H9 (cell line): ENCODE measurements at regions not wholly inside any gene's neighbourhood (a gene's known extent, or its start where the extent isn't known, plus 50 kb on each side); places are given as distances from the start of the nearest gene placed in this dataset.

Experiments
- DNase-seq: peaks from one replicate; pipeline ENCODE4 v3.0.0-alpha.2; 2017
- H2AFZ ChIP-seq: one replicate; pipeline ENCODE4 v1.6.1; 2013; ENCODE audit warnings: mild to moderate bottlenecking, low read length, control low read depth, moderate library complexity
- H2AK5ac ChIP-seq: 2 replicates; pipeline ENCODE4 v1.6.1; 2013; ENCODE audit warnings: low read length, control low read depth, mixed read lengths; ENCODE audit not compliant: insufficient read length
- H2BK120ac ChIP-seq: one replicate; pipeline ENCODE4 v1.6.1; 2013; ENCODE audit warnings: low read depth, mild to moderate bottlenecking, low read length, control low read depth, inconsistent platforms; ENCODE audit not compliant: poor library complexity, severe bottlenecking
- H2BK12ac ChIP-seq: 2 replicates; pipeline ENCODE4 v1.6.1; 2013; ENCODE audit warnings: low read length, control low read depth, mixed read lengths, low read depth; ENCODE audit not compliant: insufficient read length
- H2BK15ac ChIP-seq: 2 replicates; pipeline ENCODE4 v1.6.1; 2013; ENCODE audit warnings: low read depth, low read length, control low read depth
- H2BK20ac ChIP-seq: one replicate; pipeline ENCODE4 v1.6.1; 2013; ENCODE audit warnings: low read depth, mild to moderate bottlenecking, low read length, control low read depth, inconsistent platforms; ENCODE audit not compliant: poor library complexity, severe bottlenecking
- H2BK5ac ChIP-seq: 2 replicates; pipeline ENCODE4 v1.6.1; 2013; ENCODE audit warnings: low read length, control low read depth, mixed read lengths; ENCODE audit not compliant: insufficient read length
- H3K14ac ChIP-seq: 2 replicates; pipeline ENCODE4 v1.6.1; 2013; ENCODE audit warnings: low read length, control low read depth; ENCODE audit not compliant: insufficient read depth
- H3K18ac ChIP-seq: 2 replicates; pipeline ENCODE4 v1.6.1; 2013; ENCODE audit warnings: low read depth, mild to moderate bottlenecking, mixed read lengths, low read length, control low read depth; ENCODE audit not compliant: insufficient read length
- H3K23ac ChIP-seq: 2 replicates; pipeline ENCODE4 v1.6.1; 2013; ENCODE audit warnings: low read length, control low read depth, mixed read lengths, low read depth; ENCODE audit not compliant: insufficient read length
- H3K23me2 ChIP-seq: 2 replicates; pipeline ENCODE4 v1.6.1; 2013; ENCODE audit warnings: low read depth, mild to moderate bottlenecking, mixed read lengths, low read length, control low read depth; ENCODE audit not compliant: insufficient read length, poor library complexity, severe bottlenecking
- H3K27ac ChIP-seq: 2 replicates; pipeline ENCODE4 v1.5.1; 2013; ENCODE audit warnings: low read length, control low read depth, mixed read lengths, low read depth; ENCODE audit not compliant: insufficient read length
- H3K27me3 ChIP-seq: 2 replicates; pipeline ENCODE4 v1.6.1; 2013; ENCODE audit warnings: low read length, control low read depth, inconsistent platforms; ENCODE audit not compliant: insufficient read depth
- H3K4ac ChIP-seq: 2 replicates; pipeline ENCODE4 v1.6.1; 2013; ENCODE audit warnings: low read depth, mild to moderate bottlenecking, control low read depth, inconsistent platforms, low read length, moderate library complexity
- H3K4me1 ChIP-seq: 2 replicates; pipeline ENCODE4 v1.6.1; 2013; ENCODE audit warnings: low read length, control low read depth, inconsistent platforms; ENCODE audit not compliant: insufficient read depth
- H3K4me2 ChIP-seq: 2 replicates; pipeline ENCODE4 v1.6.1; 2013; ENCODE audit warnings: low read length, control low read depth, mixed read lengths; ENCODE audit not compliant: insufficient read length, insufficient read depth
- H3K56ac ChIP-seq: 2 replicates; pipeline ENCODE4 v1.6.1; 2013; ENCODE audit warnings: low read depth, mild to moderate bottlenecking, mixed read lengths, low read length, control low read depth; ENCODE audit not compliant: insufficient read length
- H3K79me1 ChIP-seq: 2 replicates; pipeline ENCODE4 v1.6.1; 2013; ENCODE audit warnings: low read depth, mild to moderate bottlenecking, moderate library complexity, low read length, control low read depth, inconsistent platforms; ENCODE audit not compliant: insufficient read depth, poor library complexity, severe bottlenecking
- H3K79me2 ChIP-seq: 2 replicates; pipeline ENCODE4 v1.6.1; 2013; ENCODE audit warnings: low read length, control low read depth, inconsistent platforms; ENCODE audit not compliant: insufficient read depth
- H3K9ac ChIP-seq: 2 replicates; pipeline ENCODE4 v1.6.1; 2013; ENCODE audit warnings: low read length, control low read depth, mixed read lengths; ENCODE audit not compliant: insufficient read length; ENCODE audit errors: extremely low read depth
- H3K9me3 ChIP-seq: one replicate; pipeline ENCODE4 v1.6.1; 2013; ENCODE audit warnings: low read depth, low read length, inconsistent platforms; ENCODE audit not compliant: control insufficient read depth
- H3T11ph ChIP-seq: one replicate; pipeline ENCODE4 v1.6.1; 2013; ENCODE audit warnings: mild to moderate bottlenecking, low read length, control low read depth, inconsistent platforms
- H4K20me1 ChIP-seq: one replicate; pipeline ENCODE4 v1.6.1; 2013; ENCODE audit not compliant: control insufficient read depth, insufficient read length, insufficient read depth
- H4K5ac ChIP-seq: 2 replicates; pipeline ENCODE4 v1.6.1; 2013; ENCODE audit warnings: low read depth, mild to moderate bottlenecking, mixed read lengths, low read length, control low read depth; ENCODE audit not compliant: insufficient read length
- H4K8ac ChIP-seq: replicated peaks from 2 replicates; pipeline ENCODE4 v1.6.1; 2013; ENCODE audit warnings: low read length, control low read depth, mixed read lengths, low read depth; ENCODE audit not compliant: insufficient read length
- H4K91ac ChIP-seq: 2 replicates; pipeline ENCODE4 v1.6.1; 2013; ENCODE audit warnings: low read depth, mild to moderate bottlenecking, moderate library complexity, mixed read lengths, low read length, control low read depth; ENCODE audit not compliant: insufficient read length
- H3K27ac Mint-ChIP-seq, 3 experiments: 2 replicates in 2 of 3; 3 replicates in 1 of 3; pipeline ENCODE4 v1.8.0; 2020 to 2021; ENCODE audit warnings: mixed read lengths in 3 of 3, mild to moderate bottlenecking in 1 of 3, moderate library complexity in 1 of 3
- H3K27me3 Mint-ChIP-seq: 2 replicates; pipeline ENCODE4 v1.8.0; 2021; ENCODE audit warnings: low read depth, mild to moderate bottlenecking, moderate library complexity, mixed read lengths
- H3K36me3 Mint-ChIP-seq, 3 experiments: 2 replicates in 2 of 3; 3 replicates in 1 of 3; pipeline ENCODE4 v1.8.0; 2020 to 2021; ENCODE audit warnings: low read depth in 3 of 3, mixed read lengths in 3 of 3; ENCODE audit not compliant: insufficient read depth in 1 of 3
- H3K4me1 Mint-ChIP-seq, 2 experiments: 2 replicates each; pipeline ENCODE4 v1.8.0; 2020; ENCODE audit warnings: mixed read lengths in 2 of 2
- H3K4me3 Mint-ChIP-seq, 2 experiments: 2 replicates in 1 of 2; 3 replicates in 1 of 2; pipeline ENCODE4 v1.8.0; 2020 to 2021; ENCODE audit warnings: mild to moderate bottlenecking in 2 of 2, mixed read lengths in 2 of 2, moderate library complexity in 1 of 2
- H3K9me3 Mint-ChIP-seq, 2 experiments: 2 replicates in 1 of 2; 3 replicates in 1 of 2; pipeline ENCODE4 v1.8.0; 2020; ENCODE audit warnings: mild to moderate bottlenecking in 2 of 2, mixed read lengths in 2 of 2, moderate library complexity in 1 of 2
- WGBS: extraction: QIAGEN DNeasy Blood & Tissue Kit; methylation state at CpG from one replicate; pipeline ENCODE4 v1.1.7; 2013; ENCODE audit warnings: missing lambda C conversion rate, low lambda C conversion rate, mixed read lengths; ENCODE audit not compliant: insufficient read length; ENCODE audit errors: extremely low coverage; 5-methylcytosine and 5-hydroxymethylcytosine counted together
- TF ChIP-seq, protein P1 (sequence below): fragments of 200-600 bp; sonication (generic); conservative IDR thresholded peaks from 3 replicates; pipeline ENCODE4 v1.8.0; 2021; ENCODE audit warnings: antibody characterized with exemption, mild to moderate bottlenecking

DNA sequence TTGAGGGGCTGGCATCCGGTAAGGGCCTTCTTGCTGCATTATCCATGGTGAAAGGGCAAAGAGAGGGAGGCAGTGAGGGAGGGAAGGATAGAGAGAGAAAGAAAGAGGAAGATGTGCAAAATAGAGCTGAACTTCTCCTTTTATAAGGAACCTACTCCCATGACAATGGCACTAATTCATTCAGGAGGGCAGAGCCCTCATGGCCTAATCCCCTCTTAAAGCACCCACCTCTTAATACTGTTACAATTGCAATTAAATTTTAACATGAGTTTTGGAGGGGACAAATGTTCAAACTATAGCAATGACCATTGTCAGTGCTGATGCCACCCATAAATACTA, 60.2 kb downstream of the CXCR4 start:
- H3K4me1 Mint-ChIP-seq, result peaks cover 15 to 19% of the 10 kb centered on the region in 2 experiments

More for the DNA sequence above, 60.2 kb downstream of the CXCR4 start:
- Mint-ChIP-seq H3K36me3 (0 out of 7 replicates have a peak, but pooled peaks cover 0 to 2% (median 0%) of the 10 kb centered on the region in 3 experiments), H3K4me3 (no peak overlapping the region), H3K27ac (no peak overlapping the region; a peak in 1 of 7 replicates), H3K9me3 (no peaks in the 10 kb centered on the region; a peak in 2 of 5 replicates), H3K27me3 (no peaks in the 10 kb centered on the region)
- no peaks in the 10 kb centered on the region for H3K4me1 ChIP-seq
- no peak overlapping the region for H4K91ac ChIP-seq
- H3K56ac ChIP-seq, result no peak overlapping the region
- no peak overlapping the region for H3K14ac ChIP-seq
- no peak overlapping the region for H2AK5ac ChIP-seq
- H2BK5ac ChIP-seq, result no peak overlapping the region
- no peak overlapping the region for H3K4me2 ChIP-seq
- no peak overlapping the region for H2BK15ac ChIP-seq
- H3K9me3 ChIP-seq, result no peaks in the 10 kb centered on the region
- H3K27ac ChIP-seq, result no peak overlapping the region
- TF ChIP-seq, protein P1, sequence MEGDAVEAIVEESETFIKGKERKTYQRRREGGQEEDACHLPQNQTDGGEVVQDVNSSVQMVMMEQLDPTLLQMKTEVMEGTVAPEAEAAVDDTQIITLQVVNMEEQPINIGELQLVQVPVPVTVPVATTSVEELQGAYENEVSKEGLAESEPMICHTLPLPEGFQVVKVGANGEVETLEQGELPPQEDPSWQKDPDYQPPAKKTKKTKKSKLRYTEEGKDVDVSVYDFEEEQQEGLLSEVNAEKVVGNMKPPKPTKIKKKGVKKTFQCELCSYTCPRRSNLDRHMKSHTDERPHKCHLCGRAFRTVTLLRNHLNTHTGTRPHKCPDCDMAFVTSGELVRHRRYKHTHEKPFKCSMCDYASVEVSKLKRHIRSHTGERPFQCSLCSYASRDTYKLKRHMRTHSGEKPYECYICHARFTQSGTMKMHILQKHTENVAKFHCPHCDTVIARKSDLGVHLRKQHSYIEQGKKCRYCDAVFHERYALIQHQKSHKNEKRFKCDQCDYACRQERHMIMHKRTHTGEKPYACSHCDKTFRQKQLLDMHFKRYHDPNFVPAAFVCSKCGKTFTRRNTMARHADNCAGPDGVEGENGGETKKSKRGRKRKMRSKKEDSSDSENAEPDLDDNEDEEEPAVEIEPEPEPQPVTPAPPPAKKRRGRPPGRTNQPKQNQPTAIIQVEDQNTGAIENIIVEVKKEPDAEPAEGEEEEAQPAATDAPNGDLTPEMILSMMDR, result no peak
- H2BK20ac ChIP-seq, result no peak overlapping the region
- H3K27me3 ChIP-seq, result no peaks in the 10 kb centered on the region
- H3K79me1 ChIP-seq, result no peaks in the 10 kb centered on the region
- no peak overlapping the region for H3K9ac ChIP-seq
- H4K8ac ChIP-seq, result no peak overlapping the region
- H3K23me2 ChIP-seq, result no peaks in the 10 kb centered on the region
- no peaks in the 10 kb centered on the region for H3K79me2 ChIP-seq
- H2BK120ac ChIP-seq, result no peak overlapping the region
- no peak overlapping the region for H3T11ph ChIP-seq
- H4K5ac ChIP-seq, result no peak overlapping the region
- no peak overlapping the region for H2BK12ac ChIP-seq
- H4K20me1 ChIP-seq, result no peaks in the 10 kb centered on the region
- no peak overlapping the region for H3K23ac ChIP-seq
- H2AFZ ChIP-seq, result no peak overlapping the region
- DNase-seq, result no peak
- H3K18ac ChIP-seq, result no peak overlapping the region
- no peak overlapping the region for H3K4ac ChIP-seq
- WGBS, result no CpG with 5 or more reads among the region's 1 CpG
